ENCODE measurements at regions not wholly inside any gene's neighbourhood (a gene's known extent, or its start where the extent isn't known, plus 50 kb on each side); places are given as distances from the start of the nearest gene placed in this dataset.

GRCh38 chr6:165742047-165742446 is 79.0 kb upstream of the PDE10A start:
- no peak for DNase-seq

DNA sequence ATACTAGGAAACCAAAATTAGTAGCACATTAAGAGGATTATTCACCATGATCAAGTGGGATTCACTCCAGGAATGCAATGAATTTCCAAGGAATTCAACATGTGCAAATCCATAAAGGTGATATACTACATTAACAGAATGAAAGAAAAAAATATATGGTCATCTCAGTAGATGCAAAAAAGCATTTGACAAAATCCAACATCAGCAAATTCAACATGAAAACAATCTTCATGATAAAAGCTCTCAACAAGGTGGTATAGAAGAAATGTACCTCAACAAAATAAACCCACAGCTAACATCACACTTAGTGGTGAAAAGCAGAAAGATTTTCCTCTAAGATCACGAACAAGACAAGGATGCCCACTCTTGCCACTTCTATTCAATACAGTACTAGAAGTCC is 74.4 kb upstream of the PDE10A start:
- no peak for DNase-seq

GRCh38 chr6:165735065-165735464 is 72.0 kb upstream of the PDE10A start:
- DNase-seq = no peak

GRCh38 chr6:165733489-165733791 is 70.4 kb upstream of the PDE10A start:
- no peak for DNase-seq

GRCh38 chr6:165732696-165733488 is 69.9 kb upstream of the PDE10A start:
- DNase-seq = no peak

- peak; percentile 17 for DNase-seq
Observed at GRCh38 chr6:165729307-165729936, 66.4 kb upstream of the PDE10A start.

- DNase-seq = no peak
Observed at GRCh38 chr6:165728216-165728615, 65.2 kb upstream of the PDE10A start.

GRCh38 chr6:165726965-165727381 is 63.9 kb upstream of the PDE10A start:
- no peak for DNase-seq

- no peak for DNase-seq
Observed at GRCh38 chr6:165726290-165726875, 63.3 kb upstream of the PDE10A start.

GRCh38 chr6:165725201-165725600 is 62.2 kb upstream of the PDE10A start:
- no peak for DNase-seq

DNA sequence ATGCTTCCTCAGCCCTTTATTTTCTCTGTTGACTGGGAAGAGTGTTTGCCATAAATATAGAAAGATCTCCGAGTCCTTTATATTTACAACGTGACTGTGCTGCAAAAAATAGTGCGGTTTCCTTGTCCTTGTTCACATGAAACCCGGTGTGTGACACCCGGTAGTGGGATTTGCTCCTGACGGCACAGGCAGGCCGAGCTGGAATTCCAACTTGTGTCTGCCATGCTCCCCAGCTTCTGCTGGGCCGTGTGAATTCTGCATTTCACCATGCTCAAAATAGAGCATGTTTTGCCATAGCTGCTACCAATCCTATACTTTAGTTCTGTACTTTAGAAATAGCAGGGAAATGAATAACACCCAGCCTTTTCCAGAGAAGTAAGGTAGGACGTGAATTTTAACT is 60.3 kb upstream of the PDE10A start:
- no peak for DNase-seq

GRCh38 chr6:165722022-165722421 is 59.0 kb upstream of the PDE10A start:
- no peak for DNase-seq

DNA sequence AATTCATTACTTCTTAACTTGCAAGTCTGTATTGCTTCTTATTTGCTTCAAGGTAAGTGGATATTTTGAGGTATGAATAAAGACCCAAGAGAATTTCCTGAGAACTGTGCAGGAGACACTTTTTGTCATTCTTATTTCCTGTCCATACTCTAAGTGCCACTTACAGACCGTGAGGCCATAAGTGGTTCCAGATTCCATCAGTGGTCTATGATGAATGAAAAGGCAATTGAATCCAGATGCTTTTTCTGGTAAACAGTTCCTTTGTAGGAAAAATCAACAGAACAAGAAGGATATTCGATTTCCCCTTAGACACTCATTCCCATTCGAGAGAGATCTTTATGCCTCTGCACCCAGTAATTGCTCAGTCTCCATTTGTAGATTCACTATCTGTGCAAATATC is 58.3 kb upstream of the PDE10A start:
- no peak for DNase-seq

DNA sequence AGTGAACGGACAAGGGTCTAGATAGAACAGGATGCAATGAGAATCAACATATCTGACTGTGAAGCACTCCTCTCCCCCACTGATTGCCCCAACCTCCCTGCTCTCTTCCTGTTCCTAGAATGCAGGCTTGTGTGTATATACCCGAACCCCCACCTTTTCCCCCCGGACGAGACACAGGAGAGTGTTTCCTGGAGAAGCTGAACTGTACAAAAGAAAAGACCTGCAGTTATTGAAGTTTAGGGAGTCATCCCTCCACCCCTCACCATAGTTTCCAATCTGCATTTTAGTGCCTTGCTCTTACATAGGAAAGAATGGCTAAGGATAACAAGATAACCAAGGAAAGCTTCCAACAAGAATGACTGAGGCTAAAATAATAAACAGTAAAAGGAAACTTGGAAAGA is 55.5 kb upstream of the PDE10A start:
- no peak for DNase-seq

- DNase-seq = no peak
Observed at GRCh38 chr6:165717732-165718465, 54.9 kb upstream of the PDE10A start.

DNA sequence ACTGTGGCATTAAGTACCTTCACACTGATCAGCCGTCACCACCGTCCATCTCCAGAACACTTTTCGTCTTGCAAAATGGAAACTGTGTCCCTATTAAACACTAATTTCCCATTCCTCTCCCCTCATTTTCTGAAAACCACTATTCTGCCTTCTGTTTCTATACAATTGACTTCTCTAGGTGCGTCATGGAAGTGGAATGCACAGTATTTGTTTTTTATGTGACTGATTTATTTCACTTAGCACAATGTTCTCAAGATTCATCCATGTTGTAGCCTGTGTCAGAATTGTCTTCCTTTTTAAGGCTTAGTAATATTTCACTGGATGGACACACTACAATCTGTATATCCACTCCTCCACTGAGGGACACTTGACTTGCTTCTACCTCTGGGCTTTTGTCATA is 53.8 kb upstream of the PDE10A start:
- DNase-seq = no peak

DNA sequence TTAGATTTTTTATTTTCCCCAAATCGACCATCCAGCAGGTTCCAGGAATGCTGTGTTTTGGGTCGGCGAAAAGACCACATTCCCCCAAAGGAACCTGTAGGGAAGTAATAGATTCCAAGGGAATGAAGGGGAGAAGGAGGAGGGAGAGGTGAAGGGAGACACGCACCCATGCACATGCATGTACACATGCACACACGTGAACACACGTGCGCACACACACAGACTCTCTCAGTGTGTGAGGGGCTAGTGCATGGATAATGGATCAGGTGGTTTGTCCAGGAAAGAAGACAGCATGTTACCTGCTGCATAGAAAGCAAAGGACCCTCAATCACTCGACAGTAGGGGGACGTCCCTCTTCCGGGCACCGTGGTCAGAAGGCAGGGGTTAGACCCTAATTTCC is 52.4 kb upstream of the PDE10A start:
- no peak for DNase-seq

- no peak for DNase-seq
Observed at GRCh38 chr6:165714907-165715306, 51.9 kb upstream of the PDE10A start.

DNA sequence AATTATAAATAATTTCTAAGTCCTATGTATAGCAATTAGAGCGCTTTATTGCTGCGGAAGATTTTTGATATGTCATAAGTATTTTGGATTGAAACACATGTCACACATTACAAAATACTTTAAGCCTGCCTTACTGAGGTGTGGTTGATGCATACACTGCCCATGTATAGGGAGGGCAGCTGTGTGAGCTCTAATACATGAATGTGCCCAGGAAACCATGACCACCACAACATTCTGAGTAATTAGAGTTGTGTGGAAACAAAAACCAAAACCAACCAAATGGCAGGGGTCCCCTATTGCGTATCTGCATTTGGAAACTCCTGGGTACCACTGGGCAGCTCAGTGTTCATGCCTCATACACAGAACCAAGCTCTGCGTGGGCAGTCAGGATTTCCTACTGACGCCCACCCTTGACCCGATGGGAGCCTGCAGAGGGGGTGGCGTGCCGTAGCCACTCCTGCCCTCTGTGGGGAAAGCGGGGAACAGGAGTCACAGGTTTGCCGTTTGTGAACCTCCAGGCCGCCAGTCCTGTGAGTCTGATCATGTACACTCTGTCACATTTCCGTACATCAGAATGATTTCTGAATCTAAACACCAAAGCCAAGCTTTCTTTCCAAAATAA is 50.9 kb upstream of the PDE10A start:
- DNase-seq = no peak

Measured in stimulated activated CD4-positive, alpha-beta T cell treated with anti-CD3 and anti-CD28 coated beads, Interleukin-12 subunit alpha, Interleukin-12 subunit beta, amount 100 ng/mL, for 4 hours (primary cell).